RPMI8226 (cell line): ENCODE measurements at regions not wholly inside any gene's neighbourhood (a gene's known extent, or its start where the extent isn't known, plus 50 kb on each side); places are given as distances from the start of the nearest gene placed in this dataset.
"Not testable (repeated sequence)": the region's sequence is repeated elsewhere in the genome, so short reads cannot be mapped to it uniquely, and the experiment has no call there.

Experiments
- DNase-seq: peaks from one replicate; pipeline ENCODE4 v3.0.0-alpha.2; 2015

DNA sequence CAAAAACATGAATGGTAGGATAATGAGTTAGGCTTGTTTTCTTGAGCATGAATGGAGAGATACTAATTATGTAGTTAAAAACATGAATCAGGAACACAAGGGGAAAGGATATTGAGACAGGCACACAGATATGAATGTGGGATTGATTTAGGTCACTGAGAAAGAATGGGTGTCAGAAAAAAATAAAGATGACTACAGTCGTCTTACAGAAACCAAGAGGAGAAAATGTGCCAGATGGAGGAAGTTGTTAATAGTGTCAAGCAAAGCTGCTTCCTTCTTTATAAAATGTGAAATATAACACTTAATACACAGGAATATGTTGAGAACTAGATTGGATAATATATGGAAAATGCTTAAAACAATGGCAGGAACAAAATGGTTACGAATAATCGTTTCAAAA, 173.3 kb upstream of the BET1 start:
- DNase-seq, result no peak

GRCh38 chr7:94178230-94178629, 174.1 kb upstream of the BET1 start:
- no peak for DNase-seq

GRCh38 chr7:94179466-94179865, 175.3 kb upstream of the BET1 start:
- DNase-seq, result no peak

DNA sequence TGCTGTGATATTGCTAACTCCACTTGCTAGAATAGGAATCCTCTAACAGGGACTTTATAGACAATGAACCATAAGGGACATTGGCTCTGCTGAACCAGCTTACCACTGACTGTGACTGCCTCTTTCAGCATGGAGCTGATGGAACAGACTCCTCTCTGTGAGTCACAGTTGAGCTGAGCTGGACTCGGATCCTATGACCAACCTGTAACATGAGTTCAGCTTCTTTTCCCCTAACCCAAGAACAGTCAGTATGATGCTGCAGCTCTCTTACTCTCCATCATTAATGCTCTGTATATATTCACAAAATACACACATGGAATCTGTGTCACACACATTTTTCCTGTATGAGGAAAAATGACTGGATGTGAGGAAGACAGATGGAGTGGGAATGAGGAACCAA, 177.9 kb upstream of the BET1 start:
- no peak for DNase-seq

GRCh38 chr7:94182721-94183120, 178.6 kb upstream of the BET1 start:
- DNase-seq, result no peak

- no peak for DNase-seq
These were observed 179.2 kb upstream of the BET1 start for GRCh38 chr7:94183289-94183749.

- no peak for DNase-seq
These were observed 179.7 kb upstream of the BET1 start for GRCh38 chr7:94183891-94184290.

DNA sequence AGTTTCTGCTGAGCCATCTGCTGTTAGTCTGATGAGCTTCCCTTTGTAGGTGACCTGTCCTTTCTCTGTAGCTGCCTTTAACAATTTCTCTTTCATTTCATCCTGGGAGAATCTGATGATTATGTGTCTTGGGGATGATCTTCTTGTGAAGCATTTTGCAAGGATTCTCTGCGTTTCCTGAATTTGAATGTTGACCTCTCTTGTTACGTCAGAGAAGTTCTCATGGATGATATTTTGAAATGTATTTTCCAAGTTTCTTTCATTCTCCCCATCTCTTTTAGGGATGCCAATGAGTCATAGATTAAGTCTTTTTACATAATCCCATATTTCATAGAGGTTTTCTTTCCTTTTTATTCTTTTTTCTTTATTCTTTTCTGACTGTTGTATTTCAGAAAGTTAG, 184.2 kb upstream of the BET1 start:
- no peak for DNase-seq

- no peak for DNase-seq
These were observed 186.5 kb upstream of the BET1 start for GRCh38 chr7:94190599-94191061.

GRCh38 chr7:94194426-94194825, 190.3 kb upstream of the BET1 start:
- DNase-seq, result not testable (repeated sequence)

DNA sequence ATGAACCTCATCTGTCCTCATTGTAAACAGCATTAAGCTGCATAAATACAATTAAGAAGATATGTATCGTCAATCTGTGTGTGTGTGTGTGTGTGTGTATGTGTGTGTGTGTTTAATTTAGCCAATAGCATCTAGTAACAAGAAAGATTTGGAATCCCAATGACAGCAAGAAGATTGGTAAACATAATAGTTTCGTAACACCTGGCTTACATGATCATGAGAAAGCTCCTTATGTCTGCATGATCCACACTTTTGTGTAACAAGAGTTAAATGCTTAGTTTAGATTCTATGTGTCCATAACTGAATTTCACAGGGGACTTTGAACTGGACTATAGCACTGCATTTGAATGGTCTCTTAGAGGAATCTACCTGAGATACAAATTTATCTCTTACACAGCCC, 191.0 kb upstream of the BET1 start:
- DNase-seq, result no peak

GRCh38 chr7:94195813-94196212, 191.7 kb upstream of the BET1 start:
- no peak for DNase-seq

GRCh38 chr7:94205529-94205928, 189.2 kb upstream of the COL1A2 start:
- no peak for DNase-seq

GRCh38 chr7:94206295-94206694, 188.4 kb upstream of the COL1A2 start:
- DNase-seq, result no peak

DNA sequence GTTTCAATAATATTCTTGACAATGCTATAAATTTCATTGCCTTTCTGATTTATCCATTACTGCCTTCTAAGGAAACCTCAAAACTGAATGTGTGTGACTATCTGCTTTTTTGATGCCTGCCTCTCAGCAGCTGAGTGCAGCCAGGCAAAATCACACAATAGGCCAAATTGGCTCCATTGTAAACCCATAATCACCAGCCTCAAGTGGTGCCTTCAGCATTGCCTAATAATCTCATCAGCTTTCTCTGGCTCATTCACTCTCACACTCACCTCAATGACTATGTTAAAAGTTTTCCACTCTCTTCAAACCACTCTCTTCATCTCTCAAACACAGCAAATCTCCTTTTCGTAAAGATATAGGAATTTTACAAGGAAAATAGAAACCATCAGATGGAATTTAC, 182.5 kb upstream of the COL1A2 start:
- DNase-seq, result no peak

DNA sequence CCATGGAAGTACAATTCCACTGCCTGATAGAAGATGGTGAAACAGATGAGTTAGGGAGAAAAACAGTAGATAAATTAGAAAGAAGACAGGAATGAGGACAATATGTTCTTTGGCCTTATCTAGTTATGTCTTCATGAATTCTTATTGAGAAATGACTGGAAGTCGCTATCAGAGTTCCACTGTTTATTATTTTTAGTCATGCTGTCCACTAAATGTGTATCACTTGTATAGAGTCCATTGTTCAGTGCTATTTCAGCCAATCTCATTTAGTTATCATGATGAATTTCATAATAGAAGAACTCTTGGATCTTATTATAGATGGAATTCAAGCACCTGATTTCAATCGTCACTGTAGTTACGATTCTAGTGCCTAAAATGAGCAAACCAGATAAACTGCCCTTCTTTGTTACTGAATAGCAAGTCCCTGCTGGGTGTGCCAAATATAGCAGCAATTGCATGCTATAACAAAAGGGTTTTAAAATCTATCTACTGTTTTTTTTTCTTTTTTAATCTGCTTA, 177.7 kb upstream of the COL1A2 start:
- DNase-seq, result no peak

DNA sequence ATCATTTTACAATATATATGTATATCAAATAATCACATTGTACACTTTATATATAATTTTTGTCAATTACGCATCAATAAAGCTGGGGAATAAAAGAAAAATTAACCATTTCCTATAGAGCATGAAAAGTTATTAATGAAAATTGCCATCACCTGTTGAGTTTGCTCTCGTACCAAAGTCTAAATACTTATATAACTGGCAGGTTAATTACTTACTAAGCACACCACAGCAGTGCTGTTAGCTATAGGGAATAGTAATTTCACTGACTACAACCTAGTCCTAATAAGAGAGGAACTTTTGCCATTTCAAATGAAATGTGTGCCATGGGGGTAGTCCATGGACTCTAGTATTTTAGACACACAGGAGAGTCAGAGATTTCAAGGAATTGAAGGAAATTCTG, 176.9 kb upstream of the COL1A2 start:
- no peak for DNase-seq

GRCh38 chr7:94222516-94222915, 172.2 kb upstream of the COL1A2 start:
- DNase-seq, result no peak

GRCh38 chr7:94223375-94224084, 171.2 kb upstream of the COL1A2 start:
- no peak for DNase-seq

DNA sequence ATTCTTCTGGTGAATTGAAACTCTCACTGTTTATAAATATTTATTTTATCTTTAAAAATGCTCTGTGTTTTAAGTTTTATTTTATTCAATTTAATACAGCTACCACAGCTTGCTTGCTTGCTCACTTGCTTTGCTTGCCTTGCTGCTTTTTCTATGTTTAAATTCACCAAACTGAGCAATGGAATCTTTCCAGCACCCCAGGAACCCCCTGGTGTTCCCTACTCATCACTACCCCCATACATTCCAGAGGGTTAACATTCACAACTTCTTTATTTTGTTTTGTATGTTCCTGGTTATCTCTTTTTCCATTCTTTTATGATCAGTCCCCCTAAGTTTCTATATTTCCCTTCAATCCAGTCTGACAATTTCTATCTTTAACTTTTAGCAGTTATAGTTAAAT, 166.5 kb upstream of the COL1A2 start:
- DNase-seq, result no peak

DNA sequence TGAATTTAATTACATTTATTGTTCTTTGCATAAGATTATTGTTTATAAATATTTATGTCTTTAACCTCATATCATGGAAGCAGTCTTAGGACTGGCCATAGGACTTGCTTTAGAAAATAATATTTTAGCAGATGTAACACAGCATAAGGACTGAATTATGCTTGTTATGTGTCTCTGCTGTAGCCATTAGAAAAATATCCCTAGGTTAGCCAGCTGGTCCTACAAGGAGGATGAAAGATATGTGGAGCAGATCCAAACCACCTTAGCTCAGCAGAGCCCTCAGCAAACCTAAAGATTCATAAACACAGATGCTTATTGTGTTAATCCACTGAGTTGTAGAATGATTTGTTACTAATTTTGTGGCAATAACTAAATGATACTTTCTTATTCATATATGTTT, 166.0 kb upstream of the COL1A2 start:
- no peak for DNase-seq

- DNase-seq, result no peak
These were observed 163.4 kb upstream of the COL1A2 start for GRCh38 chr7:94231305-94231704.

DNA sequence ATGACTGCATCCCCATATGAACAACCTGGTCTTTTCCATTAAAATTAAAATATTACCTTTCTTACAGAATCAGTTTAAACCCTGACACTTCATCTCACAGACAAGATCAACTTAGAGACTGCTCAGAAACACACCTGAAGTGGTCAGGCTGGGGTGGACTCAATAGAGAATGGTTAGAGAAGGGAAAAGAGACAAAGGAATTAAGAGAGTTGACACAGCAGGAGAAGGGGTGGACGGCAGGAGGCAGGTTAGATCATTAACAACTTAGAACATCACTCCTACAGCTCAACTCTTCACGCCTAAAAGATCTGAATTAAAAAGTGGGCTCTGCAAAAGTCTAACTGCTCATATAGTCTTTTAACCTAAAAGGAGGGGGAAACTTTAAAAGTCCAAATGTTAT, 157.7 kb upstream of the COL1A2 start:
- DNase-seq, result no peak

DNA sequence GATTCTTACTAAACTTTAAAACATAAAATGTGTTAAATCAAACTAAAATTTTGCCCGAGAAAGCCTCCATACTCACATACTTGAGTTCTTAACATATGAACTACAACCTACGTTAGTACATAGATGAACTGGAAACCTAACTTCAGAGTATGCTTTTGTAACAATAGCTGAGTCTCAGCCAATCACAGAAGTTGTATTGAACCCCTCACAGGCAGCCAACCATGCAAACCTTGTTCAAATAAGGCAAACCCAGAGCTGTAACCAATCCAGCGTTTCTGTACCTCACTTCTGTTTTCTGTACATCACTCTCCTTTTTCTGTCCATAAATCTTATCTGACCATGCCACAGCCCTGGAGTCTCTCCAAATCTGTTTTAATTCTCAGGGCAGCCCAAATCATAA, 157.3 kb upstream of the COL1A2 start:
- no peak for DNase-seq

DNA sequence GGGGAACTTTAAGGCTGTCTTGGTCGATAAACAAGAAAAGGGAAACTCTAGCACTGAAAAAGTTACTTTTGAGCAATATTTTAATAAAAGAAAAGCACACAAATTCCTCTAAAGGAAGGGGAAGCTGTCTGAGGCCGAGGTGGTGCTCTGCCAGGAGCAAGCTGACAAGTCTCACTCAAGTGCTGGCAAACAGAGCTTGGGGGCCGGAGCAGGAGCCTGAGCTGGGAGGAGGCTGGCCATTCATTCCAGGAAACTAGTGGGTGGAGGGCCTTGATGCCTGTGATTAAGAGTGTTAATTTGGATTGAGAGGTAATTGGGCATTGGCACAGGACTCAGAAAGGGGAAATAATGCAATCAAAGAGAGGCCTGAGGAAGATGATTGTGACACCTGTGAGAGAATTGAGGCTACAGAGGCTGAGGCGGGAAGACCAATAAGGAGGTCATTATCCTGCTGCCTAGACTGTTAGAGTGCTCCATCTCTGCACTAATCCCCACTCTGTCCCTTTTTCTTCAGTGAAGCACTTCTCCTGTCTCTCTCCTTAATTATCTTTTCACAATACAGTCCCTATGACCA, 154.9 kb upstream of the COL1A2 start:
- no peak for DNase-seq
